Esophagus squamous epithelium (tissue), 5 donors: ENCODE measurements at regions not wholly inside any gene's neighbourhood (a gene's known extent, or its start where the extent isn't known, plus 50 kb on each side); places are given as distances from the start of the nearest gene placed in this dataset.

Source experiments
- DNase-seq: peaks from one replicate; lab custom pipeline; 2025; lab: John Stamatoyannopoulos, UW
- H3K27ac ChIP-seq, 4 donors: fragments of 200-600 bp; sonication (generic); one replicate each; pipeline ENCODE4 v1.5.1; 2016 to 2019; ENCODE audit warnings: mild to moderate bottlenecking in 1 of 4
- H3K27me3 ChIP-seq, 4 donors: fragments of 200-600 bp; sonication (generic); 1 replicate in 3 of 4; 2 replicates in 1 of 4; pipeline versions ENCODE4 v1.5.1 to v1.6.0; 2017 to 2021; ENCODE audit warnings: antibody characterized with exemption in 1 of 4
- H3K36me3 ChIP-seq, 3 donors: fragments of 200-600 bp; sonication (generic); one replicate each; pipeline ENCODE4 v1.5.1; 2016 to 2019
- H3K4me1 ChIP-seq, 3 donors: fragments of 200-600 bp; sonication (generic); one replicate each; pipeline ENCODE4 v1.5.1; 2017 to 2019
- H3K4me3 ChIP-seq, 4 donors: fragments of 200-600 bp; sonication (generic); 1 replicate in 3 of 4; 2 replicates in 1 of 4; pipeline ENCODE4 v1.5.1; 2016 to 2019; ENCODE audit warnings: mild to moderate bottlenecking in 2 of 4, moderate library complexity in 1 of 4
- H3K9me3 ChIP-seq, 3 donors: fragments of 200-600 bp; sonication (generic); one replicate each; pipeline ENCODE4 v1.5.1; 2016 to 2019
- CTCF ChIP-seq, 6 experiments: fragments of 450-650 bp in 4 of 6; fragments of 200-600 bp in 2 of 6; sonication (generic) in 2 of 6; IDR thresholded peaks; one replicate each; pipeline ENCODE4 v1.5.1; 2016 to 2019; ENCODE audit warnings: antibody characterized with exemption in 6 of 6, mild to moderate bottlenecking in 4 of 6, moderate library complexity in 4 of 6
- POLR2A ChIP-seq, 4 donors: fragments of 450-650 bp; IDR thresholded peaks; one replicate each; pipeline ENCODE4 v1.6.1; 2017; ENCODE audit warnings: antibody characterized with exemption in 4 of 4, mild to moderate bottlenecking in 4 of 4, moderate library complexity in 3 of 4
- WGBS, 2 donors: methylation state at CpG; one replicate each; pipeline ENCODE4 v1.1.5; 2018; 5-methylcytosine and 5-hydroxymethylcytosine counted together
- intact Hi-C: fragments of 100-400 bp; cut with DNase I; formaldehyde crosslinking; loops from one replicate; pipeline ENCODE4 v1.15.0; 2022
- donor health status: DM: yes; HTN: yes; CAD: no.

- Histone ChIP-seq H3K4me1 (no peaks in the 10 kb centered on the region), H3K36me3 (no peaks in the 10 kb centered on the region), H3K27ac (no peak overlapping the region), H3K9me3 (no peaks in the 10 kb centered on the region), H3K27me3 (no peaks in the 10 kb centered on the region), H3K4me3 (no peak overlapping the region)
- TF ChIP-seq POLR2A (IDR thresholded peaks at IDR 0.05) (no peak), CTCF (IDR thresholded peaks at IDR 0.05) (no peak)
- 60 to 74% methylated on average over 3 to 4 of the region's 4 CpGs for WGBS, 2 donors
- DNase-seq: no peak
- intact Hi-C loops: no loop called here
Measured at GRCh38 chr5:5904113-5904512, 474.2 kb downstream of the MED10 start.

DNA sequence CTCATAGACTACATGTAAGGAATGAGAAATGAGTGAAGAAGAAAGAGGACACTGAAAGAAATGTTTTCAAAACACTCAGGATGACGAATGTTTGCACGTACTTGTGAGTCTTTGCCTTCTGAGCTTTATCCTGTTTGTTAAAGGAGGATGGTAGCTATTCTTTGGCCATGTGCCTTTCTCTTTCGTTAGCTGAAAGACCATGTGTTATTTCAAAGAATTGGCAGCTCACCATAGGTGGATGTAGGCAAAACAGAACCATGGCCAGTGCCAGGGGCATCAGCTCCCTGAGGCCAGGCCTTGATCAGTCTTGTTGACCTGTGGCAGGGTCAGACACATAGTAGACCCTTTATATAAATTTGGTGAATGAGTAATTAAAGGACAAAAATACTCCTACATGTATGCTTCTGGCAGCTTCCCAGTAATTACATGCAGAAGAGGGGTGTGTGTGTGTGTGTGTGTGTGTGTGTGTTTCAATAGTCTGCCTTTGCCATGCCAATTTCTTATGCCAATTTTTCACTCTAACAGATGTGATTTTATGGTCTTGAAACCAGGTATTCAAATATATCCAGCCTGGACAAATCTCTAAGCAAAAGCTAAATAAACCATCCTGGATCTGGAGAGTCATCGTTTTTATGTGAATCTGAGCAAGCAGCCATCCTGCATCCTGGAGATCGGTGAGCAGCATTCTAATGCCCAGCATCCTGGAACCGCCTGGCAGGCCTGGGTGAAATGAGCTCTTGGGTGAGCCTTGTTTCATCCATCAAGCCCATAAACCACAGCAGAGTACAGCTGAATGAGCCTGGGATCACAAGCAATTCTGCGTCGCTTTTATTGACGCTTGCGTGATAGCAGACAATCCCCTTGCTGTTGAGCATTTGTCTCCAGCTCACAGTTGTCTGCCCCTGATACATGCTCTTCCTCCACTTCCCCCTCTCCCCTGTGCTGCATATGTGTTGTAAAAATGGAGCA, 475.4 kb downstream of the MED10 start:
- Histone ChIP-seq H3K4me1 (no peaks in the 10 kb centered on the region), H3K27ac (no peak overlapping the region), H3K36me3 (no peaks in the 10 kb centered on the region), H3K27me3 (no peaks in the 10 kb centered on the region), H3K9me3 (no peaks in the 10 kb centered on the region), H3K4me3 (no peak overlapping the region)
- no peak for TF ChIP-seq CTCF (IDR thresholded peaks at IDR 0.05)
- TF ChIP-seq POLR2A (IDR thresholded peaks at IDR 0.05): no peak
- WGBS, 2 donors: 77 to 81% methylated on average over 8 to 10 of the region's 10 CpGs
- DNase-seq: no peak
- intact Hi-C loops: no loop called here

- no peaks in the 10 kb centered on the region for H3K27me3 ChIP-seq
- H3K36me3 ChIP-seq: no peaks in the 10 kb centered on the region
- TF ChIP-seq POLR2A (IDR thresholded peaks at IDR 0.05) (no peak), CTCF (IDR thresholded peaks at IDR 0.05) (no peak)
- no peaks in the 10 kb centered on the region for H3K9me3 ChIP-seq
- no peaks in the 10 kb centered on the region for H3K4me1 ChIP-seq
- no peak overlapping the region for H3K4me3 ChIP-seq
- intact Hi-C loops: no loop called here
- DNase-seq: no peak
- 82 to 84% methylated on average over 6 of the region's 6 CpGs for WGBS, 2 donors
- no peak overlapping the region for H3K27ac ChIP-seq
Measured at GRCh38 chr5:5900350-5900749, 477.9 kb downstream of the ICE1 start.

DNA sequence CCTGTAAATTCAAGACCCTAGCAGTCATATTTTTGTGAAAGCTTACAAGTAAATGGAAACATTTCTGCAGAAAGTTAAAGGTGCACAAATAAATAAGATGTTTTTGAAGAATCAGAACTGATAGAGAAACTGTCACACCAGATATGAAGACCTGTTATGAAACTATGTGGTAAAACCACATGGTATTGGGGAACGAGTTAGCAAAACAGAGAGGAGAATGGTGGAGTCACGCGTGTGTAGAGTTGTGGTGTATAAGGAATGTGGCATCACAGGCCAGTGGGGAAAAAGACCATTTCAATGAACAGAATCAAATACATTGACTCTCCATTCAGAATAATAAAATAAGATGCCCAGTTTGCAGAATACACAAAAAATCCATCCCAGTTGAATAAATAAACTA, 477.2 kb downstream of the ICE1 start:
- intact Hi-C loops: no loop called here
- Histone ChIP-seq H3K36me3 (no peaks in the 10 kb centered on the region), H3K4me3 (no peak overlapping the region), H3K4me1 (no peaks in the 10 kb centered on the region), H3K27me3 (no peaks in the 10 kb centered on the region), H3K27ac (no peak overlapping the region), H3K9me3 (no peaks in the 10 kb centered on the region)
- DNase-seq: no peak
- 66 to 71% methylated on average over 3 of the region's 3 CpGs for WGBS, 2 donors
- TF ChIP-seq POLR2A (IDR thresholded peaks at IDR 0.05) (no peak), CTCF (IDR thresholded peaks at IDR 0.05) (no peak)

DNA sequence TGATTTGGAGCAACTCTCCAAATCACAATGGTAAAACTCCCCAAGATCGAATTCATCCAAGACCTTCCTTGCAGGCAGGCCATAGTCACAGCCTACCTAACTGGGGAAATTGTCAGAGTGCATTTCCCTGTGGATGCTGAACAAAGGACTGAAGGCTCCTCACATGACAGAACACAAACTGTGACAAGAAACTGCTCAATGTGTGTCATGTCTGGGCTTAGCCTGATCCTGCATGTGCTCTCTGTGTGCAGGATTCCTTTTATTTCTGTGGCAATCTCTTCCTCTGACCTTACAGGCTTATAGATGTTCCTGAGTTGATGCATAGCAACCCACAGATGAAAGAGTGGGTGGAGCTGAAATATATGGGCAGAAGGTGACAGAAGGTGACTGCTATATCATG, 465.8 kb downstream of the ICE1 start:
- 67 to 83% methylated on average over 1 of the region's 1 CpG for WGBS, 2 donors
- H3K27me3 ChIP-seq: peaks cover 0 to 21% (median 0%) of the 10 kb centered on the region in 4 donors
- TF ChIP-seq CTCF (IDR thresholded peaks at IDR 0.05) (no peak), POLR2A (IDR thresholded peaks at IDR 0.05) (no peak)
- peaks cover 0 to 7% (median 0%) of the 10 kb centered on the region in 3 donors for H3K4me1 ChIP-seq
- H3K27ac ChIP-seq: no peak overlapping the region
- DNase-seq: no peak
- H3K36me3 ChIP-seq: no peaks in the 10 kb centered on the region
- intact Hi-C loops: loop anchor here (10.0 kb wide), 2 partner anchors 393 to 687 kb away; no protein-coding TSS in a partner anchor
- no peaks in the 10 kb centered on the region for H3K9me3 ChIP-seq
- H3K4me3 ChIP-seq: no peak overlapping the region
